ENCODE measurements at regions not wholly inside any gene's neighbourhood (a gene's known extent, or its start where the extent isn't known, plus 50 kb on each side); places are given as distances from the start of the nearest gene placed in this dataset.
"Not testable (repeated sequence)": the region's sequence is repeated elsewhere in the genome, so short reads cannot be mapped to it uniquely, and the experiment has no call there.

DNA sequence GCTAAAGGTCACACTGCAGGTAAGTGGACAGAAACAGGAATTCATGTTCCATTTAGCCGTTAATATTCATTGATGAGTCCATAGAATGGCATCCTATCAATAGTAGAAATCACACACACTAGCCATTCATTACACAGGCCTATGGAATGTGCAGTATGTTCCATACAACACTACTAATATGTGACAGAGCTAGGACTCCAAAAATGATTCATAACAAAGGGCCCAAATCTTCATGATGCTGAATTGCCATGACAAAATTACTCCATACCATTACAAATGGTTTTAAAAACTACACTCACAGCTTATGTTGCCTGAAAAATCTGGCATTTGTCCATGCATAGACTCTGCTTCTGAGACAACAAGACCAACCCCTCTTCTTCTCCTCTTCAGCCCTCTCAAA is 549.1 kb downstream of the XPNPEP1 start:
- H3K9me3 Mint-ChIP-seq: no peaks in the 10 kb centered on the region
- no peaks in the 10 kb centered on the region for H3K4me1 Mint-ChIP-seq
- ChIA-PET CTCF (no interaction called here), POLR2A (no interaction called here)
- no peak overlapping the region for H3K27ac Mint-ChIP-seq
- no peaks in the 10 kb centered on the region for H3K27me3 Mint-ChIP-seq
- H3K36me3 Mint-ChIP-seq (ENCODE audit: low read depth): no peaks in the 10 kb centered on the region
- no peak for DNase-seq
- no peak overlapping the region for H3K4me3 Mint-ChIP-seq

DNA sequence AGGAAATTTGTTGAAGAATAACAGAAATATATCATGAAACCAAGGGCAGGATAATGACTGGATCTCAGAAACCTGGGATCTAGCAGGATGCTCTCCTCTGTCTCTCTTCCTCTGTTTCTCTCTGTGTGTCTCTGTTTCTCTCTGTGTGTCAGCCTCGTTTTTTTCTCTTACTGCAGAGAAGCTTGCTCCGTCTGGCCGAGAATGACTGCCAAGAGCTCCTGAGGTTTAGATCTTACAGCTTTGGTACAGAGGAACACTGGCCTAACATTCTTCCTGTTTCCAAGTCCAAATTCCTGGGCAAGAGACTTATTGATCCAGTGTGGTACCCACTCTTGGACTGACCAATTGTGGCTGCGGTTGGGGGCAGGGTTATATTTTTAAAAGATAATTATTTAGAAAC is 564.0 kb downstream of the XPNPEP1 start:
- ChIA-PET CTCF (no interaction called here), POLR2A (no interaction called here)
- Mint-ChIP-seq H3K27me3 (no peaks in the 10 kb centered on the region), H3K36me3 (ENCODE audit: low read depth) (no peaks in the 10 kb centered on the region), H3K4me3 (no peak overlapping the region), H3K27ac (no peak overlapping the region), H3K9me3 (no peaks in the 10 kb centered on the region), H3K4me1 (no peaks in the 10 kb centered on the region)
- no peak for DNase-seq

DNA sequence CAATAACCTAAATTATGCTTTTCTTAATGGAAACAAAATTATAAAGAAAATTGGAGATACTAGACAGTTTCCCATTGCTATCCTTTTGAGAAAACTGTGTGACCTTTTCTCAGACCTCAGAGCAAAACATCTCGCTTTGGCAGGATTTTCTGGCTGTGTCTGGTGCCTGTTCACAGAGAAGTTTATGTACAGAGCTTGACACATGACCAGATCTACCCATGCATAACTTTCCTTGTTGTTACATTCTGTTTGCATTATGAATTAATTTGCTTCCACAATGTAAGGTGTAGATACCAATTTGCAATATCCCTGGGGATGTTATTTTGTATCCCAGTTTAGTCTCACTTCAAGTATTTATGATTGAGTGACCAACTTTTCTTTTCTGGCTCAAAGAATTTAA is 565.0 kb downstream of the XPNPEP1 start:
- no peaks in the 10 kb centered on the region for H3K9me3 Mint-ChIP-seq
- H3K27ac Mint-ChIP-seq: no peak overlapping the region
- H3K36me3 Mint-ChIP-seq (ENCODE audit: low read depth): no peaks in the 10 kb centered on the region
- H3K4me3 Mint-ChIP-seq: no peak overlapping the region
- H3K4me1 Mint-ChIP-seq: no peaks in the 10 kb centered on the region
- no peak for DNase-seq
- ChIA-PET CTCF (no interaction called here), POLR2A (no interaction called here)
- no peaks in the 10 kb centered on the region for H3K27me3 Mint-ChIP-seq

DNA sequence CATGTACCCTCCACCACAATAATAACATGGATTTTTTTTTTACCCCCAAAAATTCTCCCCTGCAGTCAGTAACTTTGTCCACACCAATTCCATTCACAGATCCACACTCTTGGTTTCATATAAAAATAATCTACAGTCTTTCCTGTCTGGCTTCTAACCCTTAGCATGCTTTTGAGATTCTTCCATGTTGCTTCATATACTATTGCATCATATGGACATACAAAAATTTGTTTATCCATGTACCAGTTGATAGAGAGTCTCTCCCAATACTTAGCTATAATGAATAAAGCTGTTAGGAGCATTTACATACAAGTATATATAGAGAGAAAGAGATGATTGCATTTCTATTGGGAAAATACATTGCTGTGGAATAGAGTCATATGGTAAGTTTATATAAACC is 575.0 kb downstream of the XPNPEP1 start:
- H3K27ac Mint-ChIP-seq: no peak overlapping the region
- DNase-seq: no peak
- H3K27me3 Mint-ChIP-seq: no peaks in the 10 kb centered on the region
- no peaks in the 10 kb centered on the region for H3K36me3 Mint-ChIP-seq (ENCODE audit: low read depth)
- peaks cover 7% of the 10 kb centered on the region for H3K9me3 Mint-ChIP-seq
- ChIA-PET CTCF (no interaction called here), POLR2A (no interaction called here)
- H3K4me1 Mint-ChIP-seq: no peaks in the 10 kb centered on the region
- no peak overlapping the region for H3K4me3 Mint-ChIP-seq

- CTCF ChIA-PET: no interaction called here
- Mint-ChIP-seq H3K36me3 (ENCODE audit: low read depth) (no peaks in the 10 kb centered on the region), H3K27ac (no peak overlapping the region), H3K9me3 (peaks cover 8% of the 10 kb centered on the region), H3K4me1 (no peaks in the 10 kb centered on the region), H3K27me3 (no peaks in the 10 kb centered on the region), H3K4me3 (no peak overlapping the region)
- no peak for DNase-seq
- POLR2A ChIA-PET: interaction anchor here (0.6 kb wide), 1 partner anchor 60 kb away, joined by 3 read pairs; no protein-coding TSS in a partner anchor
Measured at GRCh38 chr10:109343293-109343692, 580.0 kb downstream of the XPNPEP1 start.

- Mint-ChIP-seq H3K27me3 (no peaks in the 10 kb centered on the region), H3K9me3 (peaks cover 16% of the 10 kb centered on the region), H3K27ac (no peak overlapping the region), H3K4me3 (no peak overlapping the region), H3K4me1 (no peaks in the 10 kb centered on the region), H3K36me3 (ENCODE audit: low read depth) (no peaks in the 10 kb centered on the region)
- no peak for DNase-seq
- ChIA-PET POLR2A (no interaction called here), CTCF (no interaction called here)
Measured at GRCh38 chr10:109341986-109342385, 581.3 kb downstream of the XPNPEP1 start.

DNA sequence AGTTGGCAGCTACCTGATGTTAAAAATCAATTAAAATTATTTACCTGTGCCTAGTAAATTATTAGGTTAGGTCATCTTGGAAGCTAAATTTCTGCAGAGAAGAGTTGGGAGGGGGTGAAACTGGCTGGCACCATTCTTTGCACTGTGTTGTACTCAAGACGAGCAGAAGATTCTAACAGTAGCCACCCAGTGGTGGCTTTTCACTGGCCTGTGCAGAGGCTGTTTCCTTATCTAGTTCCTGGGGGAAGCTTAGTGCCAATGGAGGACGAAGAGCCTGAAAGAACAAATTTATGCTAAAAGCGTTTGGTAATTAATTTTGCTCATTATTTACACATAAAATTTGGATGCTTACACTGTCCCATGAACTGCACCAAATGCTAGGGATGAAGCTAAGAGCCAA is 595.3 kb downstream of the XPNPEP1 start:
- H3K9me3 Mint-ChIP-seq: peaks cover 12% of the 10 kb centered on the region
- H3K27ac Mint-ChIP-seq: no peak overlapping the region
- no peak for DNase-seq
- H3K36me3 Mint-ChIP-seq (ENCODE audit: low read depth): no peaks in the 10 kb centered on the region
- CTCF ChIA-PET: no interaction called here
- no peaks in the 10 kb centered on the region for H3K4me1 Mint-ChIP-seq
- no peak overlapping the region for H3K4me3 Mint-ChIP-seq
- POLR2A ChIA-PET: no interaction called here
- H3K27me3 Mint-ChIP-seq: no peaks in the 10 kb centered on the region

GRCh38 chr10:109327266-109327665 is 596.0 kb downstream of the XPNPEP1 start:
- H3K9me3 Mint-ChIP-seq: peaks cover 12% of the 10 kb centered on the region
- CTCF ChIA-PET: no interaction called here

GRCh38 chr10:109324721-109325120 is 598.6 kb downstream of the XPNPEP1 start:
- Mint-ChIP-seq H3K4me1 (no peaks in the 10 kb centered on the region), H3K27ac (no peak overlapping the region), H3K9me3 (peaks cover 12% of the 10 kb centered on the region), H3K27me3 (no peaks in the 10 kb centered on the region), H3K4me3 (no peak overlapping the region), H3K36me3 (ENCODE audit: low read depth) (no peaks in the 10 kb centered on the region)
- ChIA-PET CTCF (no interaction called here), POLR2A (no interaction called here)
- DNase-seq: no peak

More at GRCh38 chr10:109327266-109327665, 596.0 kb downstream of the XPNPEP1 start:
- H3K27me3 Mint-ChIP-seq: no peaks in the 10 kb centered on the region
- no peaks in the 10 kb centered on the region for H3K36me3 Mint-ChIP-seq (ENCODE audit: low read depth)
- no peaks in the 10 kb centered on the region for H3K4me1 Mint-ChIP-seq
- POLR2A ChIA-PET: no interaction called here
- no peak overlapping the region for H3K4me3 Mint-ChIP-seq
- DNase-seq: no peak
- no peak overlapping the region for H3K27ac Mint-ChIP-seq

DNA sequence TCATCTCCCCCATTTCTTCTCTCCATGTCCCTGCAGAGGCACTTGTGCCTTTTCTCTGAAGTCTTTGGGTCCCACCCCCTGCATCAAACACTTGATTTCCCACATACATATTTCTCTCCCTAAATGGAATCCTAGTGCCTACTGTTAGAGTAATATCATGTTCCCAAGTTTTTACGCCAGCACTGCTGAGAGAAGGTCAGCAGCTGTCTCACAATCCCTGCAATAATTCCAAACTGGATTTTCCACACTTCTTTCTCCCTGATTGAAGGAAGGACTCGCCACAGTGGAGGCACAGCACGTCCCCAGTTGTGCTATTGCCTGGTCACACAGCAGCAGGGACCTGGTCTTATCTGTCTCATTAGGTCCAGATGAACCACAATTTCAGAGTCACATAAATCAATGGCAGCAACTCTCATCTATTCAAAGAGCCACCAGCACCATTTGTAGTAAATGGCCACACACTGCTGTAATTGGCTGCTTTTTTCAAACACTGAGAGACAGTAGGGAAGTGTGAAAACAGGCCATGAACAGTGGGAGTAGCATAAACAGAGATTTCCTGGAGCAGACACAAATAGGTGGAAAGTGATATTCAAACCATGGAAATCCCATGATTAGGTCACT is 605.5 kb downstream of the XPNPEP1 start:
- Mint-ChIP-seq H3K9me3 (peaks cover 6% of the 10 kb centered on the region), H3K27ac (no peak overlapping the region), H3K36me3 (ENCODE audit: low read depth) (no peaks in the 10 kb centered on the region), H3K4me1 (no peaks in the 10 kb centered on the region), H3K27me3 (no peaks in the 10 kb centered on the region), H3K4me3 (no peak overlapping the region)
- ChIA-PET CTCF (no interaction called here), POLR2A (no interaction called here)
- DNase-seq: no peak

GRCh38 chr10:109314016-109314415 is 609.3 kb downstream of the XPNPEP1 start:
- H3K4me1 Mint-ChIP-seq; H3K9me3 Mint-ChIP-seq; POLR2A ChIA-PET; H3K27ac Mint-ChIP-seq; CTCF ChIA-PET; H3K27me3 Mint-ChIP-seq; H3K36me3 Mint-ChIP-seq (ENCODE audit: low read depth); H3K4me3 Mint-ChIP-seq; DNase-seq: not testable (repeated sequence)

GRCh38 chr10:109312555-109312954 is 610.8 kb downstream of the XPNPEP1 start:
- H3K4me1 Mint-ChIP-seq; CTCF ChIA-PET; H3K27me3 Mint-ChIP-seq; H3K27ac Mint-ChIP-seq; DNase-seq; H3K4me3 Mint-ChIP-seq; H3K9me3 Mint-ChIP-seq; H3K36me3 Mint-ChIP-seq (ENCODE audit: low read depth); POLR2A ChIA-PET: not testable (repeated sequence)

- no peaks in the 10 kb centered on the region for H3K36me3 Mint-ChIP-seq (ENCODE audit: low read depth)
- no peaks in the 10 kb centered on the region for H3K4me1 Mint-ChIP-seq
- H3K4me3 Mint-ChIP-seq: no peak overlapping the region
- no peak overlapping the region for H3K27ac Mint-ChIP-seq
- no peak for DNase-seq
- no peaks in the 10 kb centered on the region for H3K27me3 Mint-ChIP-seq
- peaks cover 2% of the 10 kb centered on the region for H3K9me3 Mint-ChIP-seq
- POLR2A ChIA-PET: no interaction called here
- CTCF ChIA-PET: no interaction called here
Measured at GRCh38 chr10:109308971-109309370, 614.3 kb downstream of the XPNPEP1 start.

GRCh38 chr10:109307102-109307501 is 616.2 kb downstream of the XPNPEP1 start:
- H3K27me3 Mint-ChIP-seq; H3K4me1 Mint-ChIP-seq; DNase-seq; H3K36me3 Mint-ChIP-seq (ENCODE audit: low read depth); POLR2A ChIA-PET; H3K4me3 Mint-ChIP-seq; H3K9me3 Mint-ChIP-seq; H3K27ac Mint-ChIP-seq; CTCF ChIA-PET: not testable (repeated sequence)

GRCh38 chr10:109306698-109307097 is 616.6 kb downstream of the XPNPEP1 start:
- Mint-ChIP-seq H3K27ac (no peak overlapping the region), H3K9me3 (no peaks in the 10 kb centered on the region), H3K27me3 (no peaks in the 10 kb centered on the region), H3K4me3 (no peak overlapping the region), H3K4me1 (no peaks in the 10 kb centered on the region), H3K36me3 (ENCODE audit: low read depth) (no peaks in the 10 kb centered on the region)
- POLR2A ChIA-PET: no interaction called here
- CTCF ChIA-PET: no interaction called here
- DNase-seq: no peak
